Ramos (cell line): ENCODE measurements at regions not wholly inside any gene's neighbourhood (a gene's known extent, or its start where the extent isn't known, plus 50 kb on each side); places are given as distances from the start of the nearest gene placed in this dataset.
"Not testable (repeated sequence)": the region's sequence is repeated elsewhere in the genome, so short reads cannot be mapped to it uniquely, and the experiment has no call there.

Experiments
- in situ Hi-C: fragments of 300-500 bp; cut with MboI; formaldehyde crosslinking; loops from one replicate; pipeline ENCODE4 v1.14.3; 2022; ENCODE audit warnings: low sequenced_read_pairs; ENCODE audit not compliant: unreplicated experiment

- in situ Hi-C loops: not testable (repeated sequence)
Measured at GRCh38 chr4:159715180-159715579, 612.3 kb downstream of the RAPGEF2 start.

- in situ Hi-C loops: no loop called here
Measured at GRCh38 chr4:159719531-159719930, 616.7 kb downstream of the RAPGEF2 start.

- in situ Hi-C loops: no loop called here
Measured at GRCh38 chr4:159722052-159722451, 619.2 kb downstream of the RAPGEF2 start.

GRCh38 chr4:159722918-159723317, 620.0 kb downstream of the RAPGEF2 start:
- in situ Hi-C loops: no loop called here

GRCh38 chr4:159723341-159724048, 620.6 kb downstream of the RAPGEF2 start:
- in situ Hi-C loops: no loop called here

- in situ Hi-C loops: no loop called here
Measured at GRCh38 chr4:159725571-159725970, 622.7 kb downstream of the RAPGEF2 start.

GRCh38 chr4:159735281-159736207, 632.7 kb downstream of the RAPGEF2 start:
- in situ Hi-C loops: no loop called here

GRCh38 chr4:159736411-159736810, 633.5 kb downstream of the RAPGEF2 start:
- in situ Hi-C loops: no loop called here

- in situ Hi-C loops: no loop called here
Measured at GRCh38 chr4:159743971-159744370, 641.1 kb downstream of the RAPGEF2 start.

GRCh38 chr4:159747983-159748382, 645.1 kb downstream of the RAPGEF2 start:
- in situ Hi-C loops: no loop called here

GRCh38 chr4:159748834-159749444, 646.1 kb downstream of the RAPGEF2 start:
- in situ Hi-C loops: no loop called here

- in situ Hi-C loops: no loop called here
Measured at GRCh38 chr4:159757499-159757898, 654.6 kb downstream of the RAPGEF2 start.

GRCh38 chr4:159758061-159758460, 655.2 kb downstream of the RAPGEF2 start:
- in situ Hi-C loops: no loop called here

- in situ Hi-C loops: no loop called here
Measured at GRCh38 chr4:159762672-159763071, 659.8 kb downstream of the RAPGEF2 start.

GRCh38 chr4:159764343-159764952, 661.6 kb downstream of the RAPGEF2 start:
- in situ Hi-C loops: no loop called here

- in situ Hi-C loops: no loop called here
Measured at GRCh38 chr4:159765382-159765781, 662.5 kb downstream of the RAPGEF2 start.

- in situ Hi-C loops: no loop called here
Measured at GRCh38 chr4:159766241-159766640, 663.4 kb downstream of the RAPGEF2 start.

GRCh38 chr4:159767406-159767805, 664.5 kb downstream of the RAPGEF2 start:
- in situ Hi-C loops: no loop called here

- in situ Hi-C loops: no loop called here
Measured at GRCh38 chr4:159768016-159768415, 665.1 kb downstream of the RAPGEF2 start.

GRCh38 chr4:159770401-159770800, 667.5 kb downstream of the RAPGEF2 start:
- in situ Hi-C loops: no loop called here

GRCh38 chr4:159770969-159771368, 668.1 kb downstream of the RAPGEF2 start:
- in situ Hi-C loops: no loop called here
